ENCODE measurements at regions not wholly inside any gene's neighbourhood (a gene's known extent, or its start where the extent isn't known, plus 50 kb on each side); places are given as distances from the start of the nearest gene placed in this dataset.
"Not testable (repeated sequence)": the region's sequence is repeated elsewhere in the genome, so short reads cannot be mapped to it uniquely, and the experiment has no call there.

DNA sequence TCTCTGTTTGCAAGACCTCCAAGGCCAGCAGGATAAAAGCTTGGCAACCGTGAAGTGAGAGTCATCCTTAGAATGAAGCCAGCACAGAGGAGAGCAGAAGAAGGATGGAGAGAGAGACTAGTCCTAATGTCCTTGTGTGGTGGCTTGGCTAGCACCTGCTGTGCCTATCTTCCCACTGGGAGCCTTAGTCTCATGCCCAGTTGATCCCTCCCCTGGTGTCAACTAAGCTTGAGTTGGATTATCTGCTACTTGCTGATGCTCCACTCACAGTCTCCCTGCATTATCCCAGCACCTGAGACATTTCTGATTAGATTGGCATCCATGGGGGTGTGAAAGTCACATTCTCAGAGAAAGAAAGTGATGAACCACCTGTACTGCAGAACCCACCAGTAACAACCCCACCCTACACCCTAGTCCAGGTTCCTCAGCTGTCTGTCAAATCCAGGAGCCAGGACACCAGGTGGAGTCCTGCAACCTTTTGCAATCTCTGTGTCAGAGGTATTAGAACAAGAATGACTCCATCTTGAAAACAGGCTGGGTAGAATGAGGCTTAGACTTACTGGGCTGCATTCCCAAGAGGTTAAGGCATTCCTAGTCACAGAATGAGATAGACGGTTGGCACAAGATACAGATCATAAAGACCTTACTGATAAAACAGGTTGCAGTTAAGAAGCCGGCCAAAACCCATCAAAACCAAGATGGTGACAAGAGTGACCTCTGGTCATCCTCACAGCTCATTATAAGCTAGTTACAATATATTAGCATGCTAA lies 460.2 kb upstream of the C16orf82 start:
- TF ChIP-seq, protein P1, sequence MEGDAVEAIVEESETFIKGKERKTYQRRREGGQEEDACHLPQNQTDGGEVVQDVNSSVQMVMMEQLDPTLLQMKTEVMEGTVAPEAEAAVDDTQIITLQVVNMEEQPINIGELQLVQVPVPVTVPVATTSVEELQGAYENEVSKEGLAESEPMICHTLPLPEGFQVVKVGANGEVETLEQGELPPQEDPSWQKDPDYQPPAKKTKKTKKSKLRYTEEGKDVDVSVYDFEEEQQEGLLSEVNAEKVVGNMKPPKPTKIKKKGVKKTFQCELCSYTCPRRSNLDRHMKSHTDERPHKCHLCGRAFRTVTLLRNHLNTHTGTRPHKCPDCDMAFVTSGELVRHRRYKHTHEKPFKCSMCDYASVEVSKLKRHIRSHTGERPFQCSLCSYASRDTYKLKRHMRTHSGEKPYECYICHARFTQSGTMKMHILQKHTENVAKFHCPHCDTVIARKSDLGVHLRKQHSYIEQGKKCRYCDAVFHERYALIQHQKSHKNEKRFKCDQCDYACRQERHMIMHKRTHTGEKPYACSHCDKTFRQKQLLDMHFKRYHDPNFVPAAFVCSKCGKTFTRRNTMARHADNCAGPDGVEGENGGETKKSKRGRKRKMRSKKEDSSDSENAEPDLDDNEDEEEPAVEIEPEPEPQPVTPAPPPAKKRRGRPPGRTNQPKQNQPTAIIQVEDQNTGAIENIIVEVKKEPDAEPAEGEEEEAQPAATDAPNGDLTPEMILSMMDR (conservative IDR thresholded peaks at IDR 0.05; ENCODE audit: low read depth, low read length): no peak
- Histone ChIP-seq H3K4me1 (ENCODE audit: low read depth, poor library complexity, severe bottlenecking) (no peaks in the 10 kb centered on the region), H4K20me1 (ENCODE audit: insufficient read depth) (no peaks in the 10 kb centered on the region), H2AFZ (ENCODE audit: low read depth) (no peak overlapping the region), H3K79me2 (ENCODE audit: insufficient read depth, low read depth) (no peaks in the 10 kb centered on the region), H3K4me3 (IDR thresholded peaks at IDR 0.05; ENCODE audit: insufficient read depth, low read depth, low read length) (no peak overlapping the region), H3K27me3 (ENCODE audit: insufficient read depth, low read depth) (no peaks in the 10 kb centered on the region), H3K27ac (no peak overlapping the region), H3K36me3 (ENCODE audit: insufficient read depth) (no peaks in the 10 kb centered on the region), H3K4me2 (no peak overlapping the region), H3K9ac (no peak overlapping the region)

GRCh38 chr16:26614237-26614841 lies 452.4 kb upstream of the C16orf82 start:
- Histone ChIP-seq H3K9ac (no peak overlapping the region), H4K20me1 (ENCODE audit: insufficient read depth) (no peaks in the 10 kb centered on the region), H3K4me1 (ENCODE audit: low read depth, poor library complexity, severe bottlenecking) (no peaks in the 10 kb centered on the region), H3K79me2 (ENCODE audit: insufficient read depth, low read depth) (no peaks in the 10 kb centered on the region), H2AFZ (ENCODE audit: low read depth) (no peak overlapping the region), H3K4me3 (IDR thresholded peaks at IDR 0.05; ENCODE audit: insufficient read depth, low read depth, low read length) (no peak overlapping the region), H3K27ac (no peak overlapping the region), H3K4me2 (no peak overlapping the region), H3K36me3 (ENCODE audit: insufficient read depth) (no peaks in the 10 kb centered on the region), H3K27me3 (ENCODE audit: insufficient read depth, low read depth) (no peaks in the 10 kb centered on the region)
- TF ChIP-seq, protein P1 (conservative IDR thresholded peaks at IDR 0.05; ENCODE audit: low read depth, low read length): no peak

- H3K79me2 ChIP-seq (ENCODE audit: insufficient read depth, low read depth): no peaks in the 10 kb centered on the region
- H3K27ac ChIP-seq: no peak overlapping the region
- H3K4me2 ChIP-seq: no peak overlapping the region
- H3K4me3 ChIP-seq (IDR thresholded peaks at IDR 0.05; ENCODE audit: insufficient read depth, low read depth, low read length): no peak overlapping the region
- H3K36me3 ChIP-seq (ENCODE audit: insufficient read depth): no peaks in the 10 kb centered on the region
- no peak overlapping the region for H2AFZ ChIP-seq (ENCODE audit: low read depth)
- no peak overlapping the region for H3K9ac ChIP-seq
- TF ChIP-seq, protein P1 (conservative IDR thresholded peaks at IDR 0.05; ENCODE audit: low read depth, low read length): no peak
- H3K4me1 ChIP-seq (ENCODE audit: low read depth, poor library complexity, severe bottlenecking): no peaks in the 10 kb centered on the region
- H4K20me1 ChIP-seq (ENCODE audit: insufficient read depth): no peaks in the 10 kb centered on the region
- no peaks in the 10 kb centered on the region for H3K27me3 ChIP-seq (ENCODE audit: insufficient read depth, low read depth)
Observed at GRCh38 chr16:26623442-26623841, 443.3 kb upstream of the C16orf82 start.

DNA sequence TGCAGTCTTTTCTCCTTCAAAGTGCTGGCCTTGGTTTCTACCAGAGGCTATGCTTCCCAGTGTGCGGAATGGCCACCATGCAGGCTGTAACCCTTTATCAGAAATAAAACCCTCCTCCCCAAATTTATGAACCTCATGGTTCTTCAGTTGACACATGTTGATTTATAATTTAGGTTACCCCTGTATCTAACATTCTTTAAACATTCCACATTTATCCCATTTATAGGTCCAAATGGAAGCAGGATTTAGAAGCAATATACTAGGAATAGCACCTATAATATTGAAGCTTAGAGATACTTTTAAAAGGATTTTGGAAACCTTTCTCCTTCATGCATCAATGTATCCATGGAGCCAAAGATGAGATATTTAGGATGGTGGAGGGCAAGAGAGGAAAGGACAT lies 438.8 kb upstream of the C16orf82 start:
- TF ChIP-seq, protein P1 (conservative IDR thresholded peaks at IDR 0.05; ENCODE audit: low read depth, low read length): no peak
- no peaks in the 10 kb centered on the region for H3K27me3 ChIP-seq (ENCODE audit: insufficient read depth, low read depth)
- no peaks in the 10 kb centered on the region for H3K79me2 ChIP-seq (ENCODE audit: insufficient read depth, low read depth)
- H4K20me1 ChIP-seq (ENCODE audit: insufficient read depth): no peaks in the 10 kb centered on the region
- no peak overlapping the region for H3K4me3 ChIP-seq (IDR thresholded peaks at IDR 0.05; ENCODE audit: insufficient read depth, low read depth, low read length)
- H3K9ac ChIP-seq: no peak overlapping the region
- H3K4me1 ChIP-seq (ENCODE audit: low read depth, poor library complexity, severe bottlenecking): no peaks in the 10 kb centered on the region
- no peaks in the 10 kb centered on the region for H3K36me3 ChIP-seq (ENCODE audit: insufficient read depth)
- H2AFZ ChIP-seq (ENCODE audit: low read depth): no peak overlapping the region
- no peak overlapping the region for H3K4me2 ChIP-seq
- H3K27ac ChIP-seq: no peak overlapping the region

- not testable (repeated sequence) for H3K27ac ChIP-seq; H3K4me1 ChIP-seq (ENCODE audit: low read depth, poor library complexity, severe bottlenecking); H3K4me2 ChIP-seq; H3K9ac ChIP-seq; H3K4me3 ChIP-seq (IDR thresholded peaks at IDR 0.05; ENCODE audit: insufficient read depth, low read depth, low read length); H4K20me1 ChIP-seq (ENCODE audit: insufficient read depth); H2AFZ ChIP-seq (ENCODE audit: low read depth); H3K79me2 ChIP-seq (ENCODE audit: insufficient read depth, low read depth); H3K36me3 ChIP-seq (ENCODE audit: insufficient read depth); H3K27me3 ChIP-seq (ENCODE audit: insufficient read depth, low read depth)
Observed at GRCh38 chr16:26631365-26631764, 435.4 kb upstream of the C16orf82 start.
